Stimulated activated memory B cell treated with anti-CD40 and anti-IgM and Interleukin-4, amounts not matched to agents 10 μg/mL and 1 μg/mL and 100 μg/mL, for 72 hours (primary cell): ENCODE measurements at regions not wholly inside any gene's neighbourhood (a gene's known extent, or its start where the extent isn't known, plus 50 kb on each side); places are given as distances from the start of the nearest gene placed in this dataset.

Experiments
- ATAC-seq: fragments of 150-1000 bp; cut with Tn5 transposase; 2 replicates; pipeline ENCODE4 v1.10.0; 2021
- H3K27ac Mint-ChIP-seq: one replicate; pipeline ENCODE4 v1.8.0; 2022; ENCODE audit warnings: mild to moderate bottlenecking, mixed read lengths
- H3K27me3 Mint-ChIP-seq: one replicate; pipeline ENCODE4 v1.8.0; 2022; ENCODE audit warnings: mixed read lengths
- H3K36me3 Mint-ChIP-seq: one replicate; pipeline ENCODE4 v1.8.0; 2022; ENCODE audit warnings: mixed read lengths
- H3K4me1 Mint-ChIP-seq: one replicate; pipeline ENCODE4 v1.8.0; 2022; ENCODE audit warnings: mixed read lengths
- H3K4me3 Mint-ChIP-seq: one replicate; pipeline ENCODE4 v1.8.0; 2022; ENCODE audit warnings: mild to moderate bottlenecking, moderate library complexity, mixed read lengths
- H3K9me3 Mint-ChIP-seq: one replicate; pipeline ENCODE4 v1.8.0; 2022; ENCODE audit warnings: mixed read lengths

GRCh38 chr1:57503337-57503736 lies 79.5 kb upstream of the DAB1 start:
- Mint-ChIP-seq H3K27me3 (no peaks in the 10 kb centered on the region), H3K9me3 (no peaks in the 10 kb centered on the region), H3K27ac (no peak overlapping the region), H3K36me3 (no peaks in the 10 kb centered on the region), H3K4me1 (no peaks in the 10 kb centered on the region), H3K4me3 (no peak overlapping the region)
- ATAC-seq: no peak

- H3K4me1 Mint-ChIP-seq: no peaks in the 10 kb centered on the region
- peaks cover 9% of the 10 kb centered on the region for H3K27me3 Mint-ChIP-seq
- ATAC-seq: no peak
- no peaks in the 10 kb centered on the region for H3K36me3 Mint-ChIP-seq
- no peak overlapping the region for H3K4me3 Mint-ChIP-seq
- peaks cover 3% of the 10 kb centered on the region for H3K9me3 Mint-ChIP-seq
- H3K27ac Mint-ChIP-seq: no peak overlapping the region
Measured at GRCh38 chr1:57500136-57500830, 76.4 kb upstream of the DAB1 start.

DNA sequence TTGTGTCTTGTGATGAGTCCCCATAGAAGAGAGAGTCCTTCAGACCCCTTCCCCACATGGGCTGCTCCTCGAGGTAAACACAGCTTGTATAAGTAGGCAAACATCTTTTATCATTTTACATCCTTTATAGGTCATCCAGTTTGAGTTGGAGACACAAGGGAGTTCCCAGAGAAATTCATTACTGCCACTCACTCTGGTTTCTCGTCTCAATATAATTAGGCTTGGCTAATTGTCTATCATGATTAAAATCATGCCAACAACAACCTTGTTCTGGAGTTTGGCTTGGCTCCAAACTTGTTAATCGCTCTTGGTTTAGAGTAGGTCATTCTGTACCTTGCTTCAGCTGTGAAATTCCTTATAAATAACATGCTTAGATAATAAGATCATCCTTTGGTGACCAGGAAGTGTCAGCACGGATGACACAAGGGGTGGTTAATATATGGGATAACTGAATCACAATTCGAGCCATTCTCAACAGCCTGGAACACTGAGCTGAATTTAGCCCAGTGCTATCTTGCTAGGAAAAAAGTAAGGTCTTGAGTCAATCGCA lies 70.7 kb upstream of the DAB1 start:
- Mint-ChIP-seq H3K27me3 (peaks cover 9% of the 10 kb centered on the region), H3K27ac (no peak overlapping the region), H3K9me3 (peaks cover 3% of the 10 kb centered on the region), H3K4me3 (no peak overlapping the region), H3K4me1 (no peaks in the 10 kb centered on the region), H3K36me3 (no peaks in the 10 kb centered on the region)
- no peak for ATAC-seq

- Mint-ChIP-seq H3K4me3 (no peak overlapping the region), H3K9me3 (peaks cover under 1% of the 10 kb centered on the region), H3K4me1 (no peaks in the 10 kb centered on the region), H3K27me3 (peaks cover 3% of the 10 kb centered on the region), H3K27ac (no peak overlapping the region), H3K36me3 (no peaks in the 10 kb centered on the region)
- no peak for ATAC-seq
Measured at GRCh38 chr1:57492586-57493226, 68.8 kb upstream of the DAB1 start.

DNA sequence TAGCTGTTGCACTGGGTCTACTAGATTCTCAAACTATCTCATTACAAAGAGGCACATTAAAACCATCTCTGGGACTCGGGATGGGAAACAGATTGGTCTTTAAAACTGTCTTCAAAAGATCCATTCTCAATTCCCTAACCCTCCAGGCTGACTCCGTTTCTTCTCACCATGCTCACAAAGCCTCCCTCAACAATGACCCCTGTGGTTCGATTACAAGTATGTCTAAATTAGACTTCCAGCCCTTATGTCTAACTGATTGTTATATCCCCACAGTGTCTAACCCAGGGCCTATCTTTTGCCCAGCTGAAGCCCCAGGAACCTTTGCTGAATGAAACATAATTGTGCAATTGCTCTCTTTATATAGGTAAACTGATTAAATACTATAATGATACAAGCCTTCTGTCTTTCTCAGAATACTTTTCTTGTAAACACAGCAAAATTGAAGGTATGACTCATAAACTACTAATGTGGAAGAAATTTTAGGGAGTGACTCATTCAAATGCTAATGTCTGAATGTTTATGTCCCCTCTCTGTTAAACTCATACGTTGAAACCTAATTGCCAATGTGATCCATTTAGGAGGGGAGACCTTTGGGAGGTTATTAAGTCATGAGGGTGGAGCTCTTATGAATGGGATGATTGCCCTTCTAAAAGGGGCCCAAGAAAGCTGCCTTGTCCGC lies 65.6 kb upstream of the DAB1 start:
- no peak overlapping the region for H3K27ac Mint-ChIP-seq
- no peaks in the 10 kb centered on the region for H3K9me3 Mint-ChIP-seq
- no peaks in the 10 kb centered on the region for H3K27me3 Mint-ChIP-seq
- no peak for ATAC-seq
- no peak overlapping the region for H3K4me3 Mint-ChIP-seq
- no peaks in the 10 kb centered on the region for H3K4me1 Mint-ChIP-seq
- no peaks in the 10 kb centered on the region for H3K36me3 Mint-ChIP-seq

- ATAC-seq: no peak
- H3K4me3 Mint-ChIP-seq: no peak overlapping the region
- no peaks in the 10 kb centered on the region for H3K4me1 Mint-ChIP-seq
- H3K27me3 Mint-ChIP-seq: no peaks in the 10 kb centered on the region
- no peaks in the 10 kb centered on the region for H3K9me3 Mint-ChIP-seq
- H3K36me3 Mint-ChIP-seq: no peaks in the 10 kb centered on the region
- H3K27ac Mint-ChIP-seq: no peak overlapping the region
Measured at GRCh38 chr1:57485643-57486042, 61.8 kb upstream of the DAB1 start.

GRCh38 chr1:57483954-57484353 lies 60.1 kb upstream of the DAB1 start:
- Mint-ChIP-seq H3K9me3 (no peaks in the 10 kb centered on the region), H3K27ac (no peak overlapping the region), H3K27me3 (no peaks in the 10 kb centered on the region), H3K4me3 (no peak overlapping the region), H3K4me1 (no peaks in the 10 kb centered on the region), H3K36me3 (no peaks in the 10 kb centered on the region)
- ATAC-seq: no peak

DNA sequence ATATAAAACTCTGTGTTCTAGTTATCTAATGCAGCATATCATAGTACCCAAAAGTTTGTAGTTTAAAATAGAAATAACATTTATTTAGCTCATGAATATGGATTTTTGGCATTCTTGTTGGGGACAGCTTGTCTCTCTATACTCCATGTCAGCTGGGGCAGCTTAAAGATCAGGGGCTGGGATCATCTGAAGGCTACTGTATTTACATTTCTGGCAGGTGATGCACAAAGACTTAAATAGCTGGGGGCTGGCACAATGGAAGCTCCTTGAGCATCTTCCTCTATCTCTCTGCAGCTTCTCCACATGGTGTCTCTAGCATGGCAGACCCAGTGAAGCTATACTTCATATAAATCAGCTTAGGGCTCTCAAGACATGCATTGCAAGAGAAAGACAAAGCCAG lies 55.6 kb upstream of the DAB1 start:
- H3K4me1 Mint-ChIP-seq: no peaks in the 10 kb centered on the region

GRCh38 chr1:57475366-57475765 lies 51.5 kb upstream of the DAB1 start:
- no peaks in the 10 kb centered on the region for H3K4me1 Mint-ChIP-seq
- ATAC-seq: no peak
- no peaks in the 10 kb centered on the region for H3K27me3 Mint-ChIP-seq
- no peaks in the 10 kb centered on the region for H3K9me3 Mint-ChIP-seq
- no peaks in the 10 kb centered on the region for H3K36me3 Mint-ChIP-seq
- no peak overlapping the region for H3K4me3 Mint-ChIP-seq
- no peak overlapping the region for H3K27ac Mint-ChIP-seq

More for the DNA sequence above, 55.6 kb upstream of the DAB1 start:
- Mint-ChIP-seq H3K36me3 (no peaks in the 10 kb centered on the region), H3K9me3 (no peaks in the 10 kb centered on the region), H3K27me3 (no peaks in the 10 kb centered on the region), H3K4me3 (no peak overlapping the region), H3K27ac (no peak overlapping the region)
- no peak for ATAC-seq

- Mint-ChIP-seq H3K4me3 (no peak overlapping the region), H3K36me3 (no peaks in the 10 kb centered on the region), H3K4me1 (no peaks in the 10 kb centered on the region), H3K27ac (no peak overlapping the region), H3K9me3 (no peaks in the 10 kb centered on the region), H3K27me3 (no peaks in the 10 kb centered on the region)
- ATAC-seq: no peak
Measured at GRCh38 chr1:57474137-57474750, 50.4 kb upstream of the DAB1 start.
